Mucosa of rectum (tissue), 2 donors: ENCODE measurements at regions not wholly inside any gene's neighbourhood (a gene's known extent, or its start where the extent isn't known, plus 50 kb on each side); places are given as distances from the start of the nearest gene placed in this dataset.

Experiments used
- H3K27ac ChIP-seq, 2 donors: one replicate each; pipeline ENCODE4 v1.7.0; 2013; ENCODE audit warnings: inconsistent platforms in 2 of 2, low read depth in 2 of 2, low read length in 2 of 2
- H3K27me3 ChIP-seq, 2 donors: one replicate each; pipeline ENCODE4 v1.7.0; 2013; ENCODE audit warnings: low read length in 2 of 2; ENCODE audit not compliant: control insufficient read depth in 2 of 2, insufficient read depth in 2 of 2
- H3K36me3 ChIP-seq, 2 donors: one replicate each; pipeline ENCODE4 v1.7.0; 2013; ENCODE audit warnings: low read length in 2 of 2; ENCODE audit not compliant: control insufficient read depth in 2 of 2, insufficient read depth in 2 of 2
- H3K4me1 ChIP-seq, 2 donors: one replicate each; pipeline ENCODE4 v1.7.0; 2013; ENCODE audit warnings: low read length in 2 of 2, mild to moderate bottlenecking in 1 of 2; ENCODE audit not compliant: control insufficient read depth in 2 of 2, insufficient read depth in 2 of 2
- H3K4me3 ChIP-seq, 2 donors: one replicate each; pipeline ENCODE4 v1.7.0; 2013; ENCODE audit warnings: low read length in 2 of 2
- H3K9ac ChIP-seq, 2 donors: one replicate each; pipeline ENCODE4 v1.7.0; 2013; ENCODE audit warnings: low read length in 2 of 2, low read depth in 1 of 2, mild to moderate bottlenecking in 1 of 2
- H3K9me3 ChIP-seq, 2 donors: one replicate each; pipeline ENCODE4 v1.7.0; 2013; ENCODE audit warnings: low read length in 2 of 2; ENCODE audit not compliant: control insufficient read depth in 2 of 2
- donor health status: healthy.
- donor health status: Normal muscosa, but diverticular disease.

DNA sequence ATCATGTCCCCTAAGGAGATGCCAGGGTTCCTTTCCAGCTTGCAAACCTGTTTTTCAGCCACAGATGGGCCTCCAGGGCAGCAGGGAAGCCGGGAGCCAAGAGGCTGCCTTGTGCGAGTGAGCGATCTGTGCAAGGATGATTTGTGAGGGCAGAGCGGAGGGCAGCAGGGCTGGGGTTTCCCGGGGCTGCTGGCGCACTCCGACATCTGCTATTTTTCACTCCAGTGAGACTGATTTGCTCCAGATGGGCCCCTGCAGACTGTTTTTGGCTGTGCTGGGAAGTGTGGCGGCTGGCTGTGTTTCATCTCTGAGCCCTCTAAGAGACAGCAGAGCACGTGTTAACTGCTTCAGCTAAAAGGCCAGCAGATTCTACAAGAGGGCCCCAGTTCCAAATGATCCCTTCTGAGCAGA is 466.2 kb downstream of the TYW1 start:
- H3K27ac ChIP-seq = no peak overlapping the region
- H3K4me1 ChIP-seq = no peaks in the 10 kb centered on the region
- H3K27me3 ChIP-seq = no peaks in the 10 kb centered on the region

DNA sequence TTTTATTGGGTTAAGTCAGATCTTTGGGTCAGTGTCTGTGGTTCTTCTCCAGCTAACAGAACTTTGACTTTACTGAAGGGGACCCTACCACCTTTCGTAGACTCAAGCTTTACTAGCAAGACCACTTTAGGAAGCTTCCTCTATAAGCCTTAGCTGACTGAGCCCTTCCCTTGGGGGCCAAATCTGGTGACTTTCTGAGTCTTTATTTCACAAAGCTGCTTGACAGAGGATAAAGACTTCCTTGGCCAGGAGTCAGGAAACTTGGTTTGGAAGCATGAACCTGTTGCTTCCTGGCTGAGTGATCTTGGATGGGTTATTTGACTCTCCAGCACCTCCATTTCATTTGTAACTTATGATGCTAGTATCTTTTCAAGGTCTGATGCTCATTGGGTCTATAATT is 466.7 kb downstream of the TYW1 start:
- no peaks in the 10 kb centered on the region for H3K36me3 ChIP-seq
- no peak overlapping the region for H3K4me3 ChIP-seq
- no peaks in the 10 kb centered on the region for H3K27me3 ChIP-seq
- no peak overlapping the region for H3K27ac ChIP-seq
- no peaks in the 10 kb centered on the region for H3K4me1 ChIP-seq
- no peaks in the 10 kb centered on the region for H3K9me3 ChIP-seq
- no peak overlapping the region for H3K9ac ChIP-seq

More for the DNA sequence above, 466.2 kb downstream of the TYW1 start:
- no peak overlapping the region for H3K9ac ChIP-seq
- no peaks in the 10 kb centered on the region for H3K36me3 ChIP-seq
- no peaks in the 10 kb centered on the region for H3K9me3 ChIP-seq
- no peak overlapping the region for H3K4me3 ChIP-seq

DNA sequence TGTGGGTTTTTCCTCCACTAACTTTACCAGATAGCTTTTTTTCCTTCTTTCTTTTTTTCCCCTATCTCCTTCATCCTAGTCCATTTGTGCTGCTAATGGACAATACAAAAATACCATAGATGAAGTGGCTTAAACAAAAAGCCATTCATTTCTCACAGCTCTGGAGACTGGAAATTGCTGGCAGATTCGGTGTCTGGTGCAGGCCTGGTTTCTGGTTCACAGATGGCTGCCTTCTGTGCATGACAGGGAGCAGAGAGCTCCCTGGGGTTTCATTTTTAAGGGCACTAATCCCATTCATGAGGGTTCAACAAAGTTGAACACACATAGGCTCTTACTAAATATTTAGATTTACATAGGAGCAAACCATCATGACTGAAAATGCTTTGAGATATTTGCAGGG is 467.4 kb downstream of the TYW1 start:
- no peak overlapping the region for H3K4me3 ChIP-seq
- H3K9me3 ChIP-seq = no peaks in the 10 kb centered on the region
- no peaks in the 10 kb centered on the region for H3K36me3 ChIP-seq
- H3K4me1 ChIP-seq = no peaks in the 10 kb centered on the region
- no peak overlapping the region for H3K27ac ChIP-seq
- H3K27me3 ChIP-seq = no peaks in the 10 kb centered on the region
- H3K9ac ChIP-seq = no peak overlapping the region

- no peak overlapping the region for H3K4me3 ChIP-seq
- H3K36me3 ChIP-seq = no peaks in the 10 kb centered on the region
- H3K9me3 ChIP-seq = no peaks in the 10 kb centered on the region
- H3K27ac ChIP-seq = no peak overlapping the region
- H3K27me3 ChIP-seq = no peaks in the 10 kb centered on the region
- no peaks in the 10 kb centered on the region for H3K4me1 ChIP-seq
- H3K9ac ChIP-seq = no peak overlapping the region
These were observed 469.5 kb downstream of the TYW1 start for GRCh38 chr7:67466109-67466508.

DNA sequence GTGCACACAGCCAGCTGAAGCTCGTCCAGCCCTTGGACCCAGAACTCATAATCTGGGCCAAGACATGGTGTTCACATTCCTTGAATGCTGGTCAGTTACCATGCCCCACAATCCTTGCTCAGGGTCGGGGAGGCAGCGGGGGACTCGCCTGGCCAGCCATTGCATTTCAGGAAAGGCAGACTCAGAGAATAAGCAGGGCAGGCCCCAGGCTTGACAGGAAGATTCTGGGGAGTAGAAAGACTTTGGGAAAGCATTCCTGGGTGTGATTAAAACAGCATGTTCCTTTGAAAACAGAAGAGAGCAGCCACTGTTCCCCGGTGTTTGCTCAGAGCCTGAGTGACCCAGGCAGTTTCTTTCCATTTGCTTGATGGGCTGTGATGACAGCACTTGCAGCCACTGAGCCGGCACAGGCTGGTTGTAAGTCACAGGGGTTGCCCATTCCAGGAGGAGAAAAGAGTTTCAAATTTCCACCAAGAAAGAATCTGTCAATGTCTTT is 473.7 kb downstream of the TYW1 start:
- no peak overlapping the region for H3K9ac ChIP-seq
- H3K4me1 ChIP-seq = no peaks in the 10 kb centered on the region
- no peaks in the 10 kb centered on the region for H3K36me3 ChIP-seq
- no peaks in the 10 kb centered on the region for H3K27me3 ChIP-seq
- no peaks in the 10 kb centered on the region for H3K9me3 ChIP-seq
- H3K27ac ChIP-seq = no peak overlapping the region
- H3K4me3 ChIP-seq = no peak overlapping the region

- no peak overlapping the region for H3K27ac ChIP-seq
- H3K9ac ChIP-seq = no peak overlapping the region
- H3K36me3 ChIP-seq = no peaks in the 10 kb centered on the region
- no peaks in the 10 kb centered on the region for H3K9me3 ChIP-seq
- H3K27me3 ChIP-seq = no peaks in the 10 kb centered on the region
- no peaks in the 10 kb centered on the region for H3K4me1 ChIP-seq
- H3K4me3 ChIP-seq = no peak overlapping the region
These were observed 478.7 kb downstream of the TYW1 start for GRCh38 chr7:67475293-67475692.

GRCh38 chr7:67478066-67478465 is 481.4 kb downstream of the TYW1 start:
- no peaks in the 10 kb centered on the region for H3K36me3 ChIP-seq
- no peaks in the 10 kb centered on the region for H3K27me3 ChIP-seq
- H3K4me1 ChIP-seq = no peaks in the 10 kb centered on the region
- no peak overlapping the region for H3K27ac ChIP-seq
- no peaks in the 10 kb centered on the region for H3K9me3 ChIP-seq
- no peak overlapping the region for H3K4me3 ChIP-seq
- no peak overlapping the region for H3K9ac ChIP-seq

DNA sequence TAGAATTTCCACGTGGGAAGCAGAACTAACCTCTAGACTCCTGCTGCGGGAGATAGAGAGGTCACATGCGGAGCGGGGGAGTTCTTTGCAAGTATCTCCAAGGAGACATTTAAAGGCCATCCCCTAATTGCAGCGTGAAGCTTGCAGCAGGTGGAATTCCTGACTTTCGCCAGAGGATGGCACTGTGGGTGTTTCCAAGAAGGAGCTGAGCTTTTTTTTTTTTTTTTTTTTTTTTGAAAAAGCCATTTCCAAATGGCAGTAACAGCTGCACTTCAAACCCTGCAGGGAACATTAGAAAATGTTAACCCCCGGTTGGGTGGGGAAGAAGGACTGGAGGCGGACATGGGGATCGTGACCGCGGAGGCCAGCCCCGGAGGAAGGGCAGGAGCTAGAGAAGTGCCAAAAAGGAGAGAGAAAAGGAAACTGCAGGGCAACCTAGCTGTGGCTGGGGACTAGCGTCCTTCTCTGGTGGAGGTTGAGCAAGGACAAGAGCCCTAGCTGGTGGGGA is 487.7 kb downstream of the TYW1 start:
- Histone ChIP-seq H3K27ac (no peak overlapping the region), H3K4me1 (peaks cover 0 to 2% of the 10 kb centered on the region in 2 donors), H3K4me3 (peak overlapping the region in 1 of 2 donors; percentile 41), H3K9me3 (no peaks in the 10 kb centered on the region), H3K36me3 (no peaks in the 10 kb centered on the region), H3K9ac (no peak overlapping the region), H3K27me3 (no peaks in the 10 kb centered on the region)

DNA sequence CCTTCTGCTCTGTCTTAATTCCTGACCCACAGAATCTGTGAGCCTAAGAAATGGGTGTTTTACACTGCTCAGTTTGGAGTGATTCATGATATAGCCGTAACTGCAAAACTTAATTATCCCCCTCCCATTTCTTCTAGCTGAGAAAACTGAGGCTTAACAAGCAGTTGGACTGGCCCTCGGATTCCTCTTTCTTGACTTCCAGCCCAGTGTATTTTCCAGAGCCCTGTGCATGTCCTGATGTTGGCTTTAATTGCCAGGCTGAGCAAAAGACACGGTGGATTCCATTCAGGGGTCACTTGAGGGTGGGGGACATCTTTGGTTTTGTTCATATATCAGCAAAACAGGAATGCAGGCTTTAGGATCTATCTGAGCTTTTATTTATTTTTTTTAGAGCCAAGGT is 489.8 kb downstream of the TYW1 start:
- Histone ChIP-seq H3K4me1 (peaks cover 0 to 2% of the 10 kb centered on the region in 2 donors), H3K27me3 (no peaks in the 10 kb centered on the region), H3K27ac (no peak overlapping the region), H3K36me3 (no peaks in the 10 kb centered on the region), H3K4me3 (no peak overlapping the region), H3K9me3 (no peaks in the 10 kb centered on the region), H3K9ac (no peak overlapping the region)

DNA sequence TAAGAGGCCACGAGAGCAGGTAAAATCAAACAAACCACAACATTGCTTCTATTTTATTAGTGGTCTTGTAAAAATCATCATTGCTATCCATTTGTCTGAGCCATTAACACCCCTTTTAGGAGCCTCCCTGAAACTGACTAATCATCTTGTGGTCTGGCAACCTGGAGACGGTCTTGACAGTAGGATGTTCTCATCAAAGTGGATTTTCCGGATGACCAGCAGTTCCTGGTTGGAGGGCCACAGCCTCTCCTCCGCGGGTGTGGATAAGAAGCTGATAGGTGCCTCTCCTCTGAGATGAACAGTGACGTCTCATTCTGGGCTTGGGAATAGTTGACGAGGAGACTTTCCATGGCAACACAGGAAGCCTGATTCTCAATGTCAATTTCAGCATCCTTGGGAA is 490.7 kb downstream of the TYW1 start:
- Histone ChIP-seq H3K27me3 (no peaks in the 10 kb centered on the region), H3K9ac (no peak overlapping the region), H3K4me3 (no peak overlapping the region), H3K4me1 (peaks cover 0 to 2% of the 10 kb centered on the region in 2 donors), H3K36me3 (no peaks in the 10 kb centered on the region), H3K9me3 (no peaks in the 10 kb centered on the region), H3K27ac (no peak overlapping the region)

DNA sequence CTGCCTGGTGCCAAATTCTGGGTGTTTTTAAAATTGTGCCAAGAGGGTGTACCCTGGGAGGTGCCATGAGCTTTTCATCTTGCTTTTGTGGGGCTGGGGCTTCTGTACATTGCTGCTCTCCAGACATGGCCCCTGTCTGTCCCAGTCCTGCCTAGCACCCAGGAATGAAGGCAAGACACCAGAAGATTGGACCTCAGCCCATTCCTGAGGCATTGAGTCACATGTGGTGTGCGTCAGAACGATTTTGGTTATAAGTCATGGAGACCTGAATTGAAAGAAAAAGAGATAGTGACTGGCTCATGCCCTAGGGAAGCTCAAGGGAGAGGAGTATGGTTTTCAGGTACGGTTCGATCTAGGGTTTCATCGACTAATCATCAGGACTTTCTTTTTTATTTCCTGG is 493.2 kb downstream of the TYW1 start:
- Histone ChIP-seq H3K36me3 (no peaks in the 10 kb centered on the region), H3K27me3 (no peaks in the 10 kb centered on the region), H3K4me1 (no peaks in the 10 kb centered on the region), H3K4me3 (no peak overlapping the region), H3K27ac (no peak overlapping the region), H3K9ac (no peak overlapping the region), H3K9me3 (no peaks in the 10 kb centered on the region)
